ENCODE measurements at regions not wholly inside any gene's neighbourhood (a gene's known extent, or its start where the extent isn't known, plus 50 kb on each side); places are given as distances from the start of the nearest gene placed in this dataset.

- no peak overlapping the region for H3K4ac ChIP-seq (replicated peaks; ENCODE audit: insufficient read length, low read depth, low read length)
- H4K20me1 ChIP-seq (replicated peaks in 1 of 2; ENCODE audit: control insufficient read depth in 1 of 2, insufficient read depth in 2 of 2, low read length in 2 of 2), result no peaks in the 10 kb centered on the region
- peaks cover 0 to 12% of the 10 kb centered on the region in 2 experiments; a peak in 1 of 4 replicates for H3K9me3 ChIP-seq (ENCODE audit: insufficient read depth in 2 of 2, low read depth in 1 of 2, low read length in 1 of 2)
- DNase-seq (ENCODE audit: low read depth in 1 of 2, low spot score in 2 of 2), result no peak
- H3K4me2 ChIP-seq (ENCODE audit: insufficient read depth in 1 of 2, low read depth in 2 of 2, low read length in 2 of 2), result no peak overlapping the region
- no peak overlapping the region for H3K14ac ChIP-seq (ENCODE audit: insufficient read length)
- H2AFZ ChIP-seq (ENCODE audit: low read length), result no peak overlapping the region
- ChIA-PET CTCF (ENCODE audit: partially characterized antibody) (no interaction called here), POLR2A (ENCODE audit: partially characterized antibody) (no interaction called here)
- H3K4me3 ChIP-seq (ENCODE audit: extremely low read depth in 1 of 4, insufficient read depth in 2 of 4, low read depth in 3 of 4, low read length in 4 of 4), result no peak overlapping the region
- no peaks in the 10 kb centered on the region for H3K27me3 ChIP-seq (replicated peaks in 1 of 4; ENCODE audit: control insufficient read depth in 3 of 4, extremely low read depth in 1 of 4, insufficient read depth in 3 of 4, low read length in 3 of 4)
- no peak overlapping the region for H4K91ac ChIP-seq (replicated peaks; ENCODE audit: insufficient read length, low read length)
- no peak overlapping the region for H2BK12ac ChIP-seq (ENCODE audit: low read depth, low read length)
- no peaks in the 10 kb centered on the region; a peak in 2 of 8 replicates for H3K36me3 ChIP-seq (ENCODE audit: control insufficient read depth in 2 of 4, insufficient read depth in 4 of 4, low read length in 3 of 4)
- H3K9ac ChIP-seq (replicated peaks in 1 of 4; ENCODE audit: extremely low read depth in 1 of 4, low read depth in 3 of 4, low read length in 3 of 4), result no peak overlapping the region
- H2BK15ac ChIP-seq (ENCODE audit: low read length), result no peak overlapping the region
- no peak for FAIRE-seq
- H2BK120ac ChIP-seq (replicated peaks; ENCODE audit: low read depth, low read length), result no peak overlapping the region
- 89% methylated on average over 1 of the region's 1 CpG; no CpG with 5 or more reads in 1 of the 2 experiments for WGBS, 2 experiments (ENCODE audit: extremely low coverage in 1 of 2, insufficient coverage in 1 of 2, insufficient read length in 1 of 2, insufficient replicate concordance in 2 of 2, low coverage in 1 of 2, low lambda C conversion rate in 2 of 2, missing lambda C conversion rate in 1 of 2)
- H3K56ac ChIP-seq (replicated peaks; ENCODE audit: insufficient read length, low read depth, low read length), result no peak overlapping the region
- no peak overlapping the region for H2AK5ac ChIP-seq (ENCODE audit: low read depth, low read length)
- H3K23ac ChIP-seq (ENCODE audit: insufficient read length), result no peak overlapping the region
- no peaks in the 10 kb centered on the region for H3K79me1 ChIP-seq (ENCODE audit: low read depth, low read length)
- no peak overlapping the region for H2BK5ac ChIP-seq (ENCODE audit: low read depth, low read length)
- no peak overlapping the region for H4K8ac ChIP-seq (ENCODE audit: extremely low read depth, insufficient read depth, low read length)
- H3K79me2 ChIP-seq (ENCODE audit: control insufficient read depth in 1 of 2, insufficient read depth in 2 of 2, low read length in 2 of 2), result no peaks in the 10 kb centered on the region
- no peaks in the 10 kb centered on the region for H3K4me1 ChIP-seq (replicated peaks in 1 of 4; ENCODE audit: control insufficient read depth in 3 of 4, insufficient read depth in 4 of 4, low read length in 3 of 4)
- no peak overlapping the region for H3K18ac ChIP-seq (ENCODE audit: extremely low read depth, low read length)
- H3K27ac ChIP-seq (ENCODE audit: low read depth, low read length), result no peak overlapping the region
- peaks cover 1% of the 10 kb centered on the region; the same call in 1 of the 2 replicates for H3K23me2 ChIP-seq (ENCODE audit: low read depth, low read length)
- no peak for TF ChIP-seq NANOG (IDR thresholded peaks at IDR 0.05; ENCODE audit: insufficient read depth, low read depth, low read length, poor library complexity, severe bottlenecking)
- no peak for TF ChIP-seq GABPA (IDR thresholded peaks at IDR 0.05; ENCODE audit: borderline replicate concordance, insufficient read depth, low read length)
- TF ChIP-seq JUN (IDR thresholded peaks at IDR 0.05; ENCODE audit: low read depth, low read length), result no peak
- no peak for TF ChIP-seq MAX (IDR thresholded peaks at IDR 0.05)
- TF ChIP-seq E2F6 (IDR thresholded peaks at IDR 0.05), result no peak
- no peak for TF ChIP-seq YY1 (IDR thresholded peaks at IDR 0.05; ENCODE audit: low read depth, low read length)
- no peak for TF ChIP-seq CREB1 (IDR thresholded peaks at IDR 0.05)
- TF ChIP-seq ZNF274 (IDR thresholded peaks at IDR 0.05; ENCODE audit: borderline replicate concordance, extremely low read depth, low read length), result no peak
- TF ChIP-seq ASH2L (IDR thresholded peaks at IDR 0.05; ENCODE audit: low read length), result no peak
- TF ChIP-seq FOSL1 (IDR thresholded peaks at IDR 0.05; ENCODE audit: insufficient read depth, low read depth, low read length), result no peak
- no peak overlapping the region for H4K5ac ChIP-seq (ENCODE audit: insufficient read length, low read depth, low read length)
- H2BK20ac ChIP-seq (ENCODE audit: low read length), result no peak overlapping the region
Measured at GRCh38 chr6:68546620-68547019, 88.5 kb upstream of the ADGRB3 start.

Measured in H1 (cell line).